WTC11 (cell line): ENCODE measurements at regions not wholly inside any gene's neighbourhood (a gene's known extent, or its start where the extent isn't known, plus 50 kb on each side); places are given as distances from the start of the nearest gene placed in this dataset.
A peak's percentile ranks its signal among the peaks of the same experiment; 100 is the strongest.

Experiments used
- ATAC-seq: fragments of 200-7000 bp; cut with Tn5 transposase; 2 replicates; pipeline ENCODE4 v1.10.0; 2021; ENCODE audit warnings: mild to moderate bottlenecking, moderate library complexity
- CTCF ChIA-PET: fragments of 300-600 bp; sonication (Branson Sonifier 250); formaldehyde crosslinking; loops from one replicate; lab custom pipeline; 2021; ENCODE audit warnings: antibody characterized with exemption; lab: Charles Lee
- POLR2A ChIA-PET: fragments of 350-600 bp; sonication (Branson Sonifier 250); formaldehyde crosslinking; loops from one replicate; lab custom pipeline; 2021; ENCODE audit warnings: antibody characterized with exemption; lab: Charles Lee
- DNase-seq: peaks from one replicate; pipeline ENCODE4 v3.0.0; 2021; ENCODE audit warnings: low spot score
- H3K27ac Mint-ChIP-seq: 2 replicates; pipeline ENCODE4 v1.8.0; 2021; ENCODE audit warnings: mixed read lengths
- H3K27me3 Mint-ChIP-seq: 2 replicates; pipeline ENCODE4 v1.8.0; 2021; ENCODE audit warnings: low read depth, mild to moderate bottlenecking, moderate library complexity, mixed read lengths
- H3K36me3 Mint-ChIP-seq: 2 replicates; pipeline ENCODE4 v1.8.0; 2021; ENCODE audit warnings: mixed read lengths
- H3K4me1 Mint-ChIP-seq: 2 replicates; pipeline ENCODE4 v1.8.0; 2022; ENCODE audit warnings: mixed read lengths
- H3K4me3 Mint-ChIP-seq: 2 replicates; pipeline ENCODE4 v1.8.0; 2021; ENCODE audit warnings: mild to moderate bottlenecking, moderate library complexity, mixed read lengths
- H3K9me3 Mint-ChIP-seq: 2 replicates; pipeline ENCODE4 v1.8.0; 2021; ENCODE audit warnings: mixed read lengths
- ATF1 ChIP-seq: sonication (generic); formaldehyde crosslinking; IDR thresholded peaks from 2 replicates; pipeline ENCODE4 v1.8.1; 2023; ENCODE audit warnings: mild to moderate bottlenecking, moderate library complexity, missing genetic modification reagents
- EMX1 ChIP-seq: fragments of 250-450 bp; sonication (Bioruptor Pico); IDR thresholded peaks from 2 replicates; pipeline ENCODE4 v1.8.0; 2021; ENCODE audit warnings: mild to moderate bottlenecking
- FOXP1 ChIP-seq: sonication (generic); formaldehyde crosslinking; IDR thresholded peaks from 2 replicates; pipeline ENCODE4 v1.8.0; 2022; ENCODE audit warnings: missing genetic modification reagents, mild to moderate bottlenecking, moderate library complexity, borderline replicate concordance
- HMGA2 ChIP-seq: fragments of 250-450 bp; sonication (Bioruptor Pico); IDR thresholded peaks from 2 replicates; pipeline ENCODE4 v1.4.0; 2021; ENCODE audit warnings: mild to moderate bottlenecking, moderate library complexity
- NFYB ChIP-seq: sonication (generic); formaldehyde crosslinking; conservative IDR thresholded peaks from 2 replicates; pipeline ENCODE4 v1.8.0; 2022; ENCODE audit warnings: low read depth, missing genetic modification reagents
- OVOL2 ChIP-seq: fragments of 250-450 bp; sonication (Bioruptor Pico); IDR thresholded peaks from 2 replicates; pipeline ENCODE4 v1.9.0; 2021; ENCODE audit warnings: mild to moderate bottlenecking, borderline replicate concordance
- RELA ChIP-seq: sonication (generic); formaldehyde crosslinking; IDR thresholded peaks from 2 replicates; pipeline ENCODE4 v1.8.1; 2022; ENCODE audit warnings: missing genetic modification reagents, mild to moderate bottlenecking, borderline replicate concordance
- RORB ChIP-seq: fragments of 250-450 bp; sonication (Bioruptor Pico); IDR thresholded peaks from 2 replicates; pipeline ENCODE4 v1.9.0; 2021; ENCODE audit warnings: mild to moderate bottlenecking
- TP53 ChIP-seq: sonication (generic); formaldehyde crosslinking; IDR thresholded peaks from 2 replicates; pipeline ENCODE4 v1.8.1; 2023; ENCODE audit warnings: mild to moderate bottlenecking, missing genetic modification reagents
- ZNF671 ChIP-seq: fragments of 250-450 bp; sonication (Bioruptor Pico); IDR thresholded peaks from 2 replicates; pipeline ENCODE4 v1.8.0; 2021; ENCODE audit warnings: mild to moderate bottlenecking
- TF ChIP-seq, protein P1 (sequence below): sonication (generic); formaldehyde crosslinking; IDR thresholded peaks from 2 replicates; pipeline ENCODE4 v1.8.0; 2023; ENCODE audit warnings: mild to moderate bottlenecking, missing genetic modification reagents
- TF ChIP-seq, protein P2 (sequence below): fragments of 250-450 bp; sonication (Bioruptor Pico); IDR thresholded peaks from 2 replicates; pipeline ENCODE4 v1.9.0; 2021; ENCODE audit warnings: mild to moderate bottlenecking, borderline replicate concordance
- TF ChIP-seq, protein P3 (sequence below): sonication (generic); formaldehyde crosslinking; IDR thresholded peaks from 2 replicates; pipeline ENCODE4 v1.8.1; 2023; ENCODE audit warnings: mild to moderate bottlenecking, missing genetic modification reagents
- TF ChIP-seq, protein P4 (sequence below): sonication (generic); formaldehyde crosslinking; IDR thresholded peaks from 2 replicates; pipeline ENCODE4 v1.8.0; 2022; ENCODE audit warnings: mild to moderate bottlenecking, missing genetic modification reagents
- TF ChIP-seq, protein P5 (sequence below): fragments of 200-600 bp; IDR thresholded peaks from 2 replicates; pipeline ENCODE4 v1.8.0; 2022; ENCODE audit warnings: antibody characterized with exemption
- TF ChIP-seq, protein P6 (sequence below): fragments of 250-450 bp; sonication (Bioruptor Pico); IDR thresholded peaks from 2 replicates; pipeline ENCODE4 v1.9.0; 2021; ENCODE audit warnings: moderate library complexity, mild to moderate bottlenecking, inconsistent platforms, borderline replicate concordance
- TF ChIP-seq, protein P7 (sequence below): sonication (generic); formaldehyde crosslinking; IDR thresholded peaks from 2 replicates; pipeline ENCODE4 v1.8.1; 2023; ENCODE audit warnings: mild to moderate bottlenecking, moderate library complexity, missing genetic modification reagents

DNA sequence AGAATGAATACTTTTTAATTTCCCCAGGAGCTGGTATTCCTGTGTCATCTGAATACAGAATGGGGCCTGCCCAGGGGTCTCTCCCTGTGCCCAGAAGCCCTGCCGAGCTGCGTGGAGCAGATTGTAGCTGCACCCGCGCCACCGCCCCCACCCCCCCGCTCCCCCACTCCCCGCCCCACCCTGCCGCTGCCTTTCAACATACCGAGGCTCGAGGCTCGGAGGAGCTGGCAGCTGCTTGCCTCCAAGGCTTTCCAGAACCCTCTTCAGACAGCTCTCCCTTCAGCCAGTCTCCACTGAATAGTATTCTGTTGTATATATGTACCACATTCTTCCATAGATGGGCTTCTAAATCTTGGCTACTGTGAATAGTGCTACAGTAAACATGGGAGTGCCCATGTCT lies 150.7 kb downstream of the TSN start:
- DNase-seq (no peak), ATAC-seq (no peak)
- Mint-ChIP-seq H3K27ac (no peak overlapping the region), H3K4me1 (no peaks in the 10 kb centered on the region), H3K9me3 (no peaks in the 10 kb centered on the region), H3K27me3 (peaks cover 3% of the 10 kb centered on the region; the same call in 1 of the 2 replicates), H3K4me3 (no peak overlapping the region), H3K36me3 (no peaks in the 10 kb centered on the region)
- ChIA-PET CTCF (interaction anchor here (1.1 kb wide), 1 partner anchor 95 kb away, joined by 4 read pairs; no protein-coding TSS in a partner anchor), POLR2A (no interaction called here)
- TF ChIP-seq, protein P1, sequence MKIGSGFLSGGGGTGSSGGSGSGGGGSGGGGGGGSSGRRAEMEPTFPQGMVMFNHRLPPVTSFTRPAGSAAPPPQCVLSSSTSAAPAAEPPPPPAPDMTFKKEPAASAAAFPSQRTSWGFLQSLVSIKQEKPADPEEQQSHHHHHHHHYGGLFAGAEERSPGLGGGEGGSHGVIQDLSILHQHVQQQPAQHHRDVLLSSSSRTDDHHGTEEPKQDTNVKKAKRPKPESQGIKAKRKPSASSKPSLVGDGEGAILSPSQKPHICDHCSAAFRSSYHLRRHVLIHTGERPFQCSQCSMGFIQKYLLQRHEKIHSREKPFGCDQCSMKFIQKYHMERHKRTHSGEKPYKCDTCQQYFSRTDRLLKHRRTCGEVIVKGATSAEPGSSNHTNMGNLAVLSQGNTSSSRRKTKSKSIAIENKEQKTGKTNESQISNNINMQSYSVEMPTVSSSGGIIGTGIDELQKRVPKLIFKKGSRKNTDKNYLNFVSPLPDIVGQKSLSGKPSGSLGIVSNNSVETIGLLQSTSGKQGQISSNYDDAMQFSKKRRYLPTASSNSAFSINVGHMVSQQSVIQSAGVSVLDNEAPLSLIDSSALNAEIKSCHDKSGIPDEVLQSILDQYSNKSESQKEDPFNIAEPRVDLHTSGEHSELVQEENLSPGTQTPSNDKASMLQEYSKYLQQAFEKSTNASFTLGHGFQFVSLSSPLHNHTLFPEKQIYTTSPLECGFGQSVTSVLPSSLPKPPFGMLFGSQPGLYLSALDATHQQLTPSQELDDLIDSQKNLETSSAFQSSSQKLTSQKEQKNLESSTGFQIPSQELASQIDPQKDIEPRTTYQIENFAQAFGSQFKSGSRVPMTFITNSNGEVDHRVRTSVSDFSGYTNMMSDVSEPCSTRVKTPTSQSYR (CRISPR knock-in tag) = no peak
- TF ChIP-seq OVOL2 (CRISPR knock-in tag) (no peak), FOXP1 (CRISPR knock-in tag) (no peak)

DNA sequence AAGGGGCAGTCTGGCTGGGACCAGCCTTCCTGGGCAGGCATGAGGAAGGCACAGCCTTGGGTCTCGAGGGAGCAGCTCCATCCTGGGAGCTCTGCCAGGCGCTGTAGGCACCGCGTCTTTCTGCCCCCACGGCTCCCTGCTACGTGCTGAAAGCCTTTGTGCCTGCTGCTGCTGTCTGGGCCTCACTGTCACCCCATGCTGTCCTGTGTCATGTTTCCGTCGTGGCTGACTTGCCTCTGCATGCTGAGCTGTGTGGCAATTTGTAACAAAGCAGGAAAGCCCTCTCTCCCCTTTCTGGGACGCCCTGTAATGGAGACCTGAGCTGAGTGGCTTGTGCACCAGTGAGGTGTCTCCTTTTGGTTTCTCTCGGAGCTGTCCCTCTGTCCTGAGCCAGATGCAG lies 152.5 kb downstream of the TSN start:
- DNase-seq = no peak
- peak; percentile 38; the same call in 1 of the 2 replicates for ATAC-seq
- Mint-ChIP-seq H3K4me1 (no peaks in the 10 kb centered on the region), H3K36me3 (no peaks in the 10 kb centered on the region), H3K4me3 (no peak overlapping the region), H3K27me3 (no peaks in the 10 kb centered on the region), H3K27ac (no peak overlapping the region)
- ChIA-PET CTCF (interaction anchor here (0.6 to 1.7 kb wide), 2 partner anchors 10 to 97 kb away, joined by 3 to 6 read pairs; no protein-coding TSS in a partner anchor), POLR2A (no interaction called here)
- no peak for TF ChIP-seq HMGA2 (CRISPR knock-in tag)
- TF ChIP-seq, protein P2, sequence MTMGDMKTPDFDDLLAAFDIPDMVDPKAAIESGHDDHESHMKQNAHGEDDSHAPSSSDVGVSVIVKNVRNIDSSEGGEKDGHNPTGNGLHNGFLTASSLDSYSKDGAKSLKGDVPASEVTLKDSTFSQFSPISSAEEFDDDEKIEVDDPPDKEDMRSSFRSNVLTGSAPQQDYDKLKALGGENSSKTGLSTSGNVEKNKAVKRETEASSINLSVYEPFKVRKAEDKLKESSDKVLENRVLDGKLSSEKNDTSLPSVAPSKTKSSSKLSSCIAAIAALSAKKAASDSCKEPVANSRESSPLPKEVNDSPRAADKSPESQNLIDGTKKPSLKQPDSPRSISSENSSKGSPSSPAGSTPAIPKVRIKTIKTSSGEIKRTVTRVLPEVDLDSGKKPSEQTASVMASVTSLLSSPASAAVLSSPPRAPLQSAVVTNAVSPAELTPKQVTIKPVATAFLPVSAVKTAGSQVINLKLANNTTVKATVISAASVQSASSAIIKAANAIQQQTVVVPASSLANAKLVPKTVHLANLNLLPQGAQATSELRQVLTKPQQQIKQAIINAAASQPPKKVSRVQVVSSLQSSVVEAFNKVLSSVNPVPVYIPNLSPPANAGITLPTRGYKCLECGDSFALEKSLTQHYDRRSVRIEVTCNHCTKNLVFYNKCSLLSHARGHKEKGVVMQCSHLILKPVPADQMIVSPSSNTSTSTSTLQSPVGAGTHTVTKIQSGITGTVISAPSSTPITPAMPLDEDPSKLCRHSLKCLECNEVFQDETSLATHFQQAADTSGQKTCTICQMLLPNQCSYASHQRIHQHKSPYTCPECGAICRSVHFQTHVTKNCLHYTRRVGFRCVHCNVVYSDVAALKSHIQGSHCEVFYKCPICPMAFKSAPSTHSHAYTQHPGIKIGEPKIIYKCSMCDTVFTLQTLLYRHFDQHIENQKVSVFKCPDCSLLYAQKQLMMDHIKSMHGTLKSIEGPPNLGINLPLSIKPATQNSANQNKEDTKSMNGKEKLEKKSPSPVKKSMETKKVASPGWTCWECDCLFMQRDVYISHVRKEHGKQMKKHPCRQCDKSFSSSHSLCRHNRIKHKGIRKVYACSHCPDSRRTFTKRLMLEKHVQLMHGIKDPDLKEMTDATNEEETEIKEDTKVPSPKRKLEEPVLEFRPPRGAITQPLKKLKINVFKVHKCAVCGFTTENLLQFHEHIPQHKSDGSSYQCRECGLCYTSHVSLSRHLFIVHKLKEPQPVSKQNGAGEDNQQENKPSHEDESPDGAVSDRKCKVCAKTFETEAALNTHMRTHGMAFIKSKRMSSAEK (CRISPR knock-in tag) = no peak
- TF ChIP-seq, protein P3, sequence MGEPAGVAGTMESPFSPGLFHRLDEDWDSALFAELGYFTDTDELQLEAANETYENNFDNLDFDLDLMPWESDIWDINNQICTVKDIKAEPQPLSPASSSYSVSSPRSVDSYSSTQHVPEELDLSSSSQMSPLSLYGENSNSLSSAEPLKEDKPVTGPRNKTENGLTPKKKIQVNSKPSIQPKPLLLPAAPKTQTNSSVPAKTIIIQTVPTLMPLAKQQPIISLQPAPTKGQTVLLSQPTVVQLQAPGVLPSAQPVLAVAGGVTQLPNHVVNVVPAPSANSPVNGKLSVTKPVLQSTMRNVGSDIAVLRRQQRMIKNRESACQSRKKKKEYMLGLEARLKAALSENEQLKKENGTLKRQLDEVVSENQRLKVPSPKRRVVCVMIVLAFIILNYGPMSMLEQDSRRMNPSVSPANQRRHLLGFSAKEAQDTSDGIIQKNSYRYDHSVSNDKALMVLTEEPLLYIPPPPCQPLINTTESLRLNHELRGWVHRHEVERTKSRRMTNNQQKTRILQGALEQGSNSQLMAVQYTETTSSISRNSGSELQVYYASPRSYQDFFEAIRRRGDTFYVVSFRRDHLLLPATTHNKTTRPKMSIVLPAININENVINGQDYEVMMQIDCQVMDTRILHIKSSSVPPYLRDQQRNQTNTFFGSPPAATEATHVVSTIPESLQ (CRISPR knock-in tag) = no peak
- TF ChIP-seq EMX1 (CRISPR knock-in tag) = no peak
- TF ChIP-seq, protein P4, sequence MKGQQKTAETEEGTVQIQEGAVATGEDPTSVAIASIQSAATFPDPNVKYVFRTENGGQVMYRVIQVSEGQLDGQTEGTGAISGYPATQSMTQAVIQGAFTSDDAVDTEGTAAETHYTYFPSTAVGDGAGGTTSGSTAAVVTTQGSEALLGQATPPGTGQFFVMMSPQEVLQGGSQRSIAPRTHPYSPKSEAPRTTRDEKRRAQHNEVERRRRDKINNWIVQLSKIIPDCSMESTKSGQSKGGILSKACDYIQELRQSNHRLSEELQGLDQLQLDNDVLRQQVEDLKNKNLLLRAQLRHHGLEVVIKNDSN (CRISPR knock-in tag) = no peak
- no peak for TF ChIP-seq NFYB (CRISPR knock-in tag)
- TF ChIP-seq RORB (CRISPR knock-in tag) = no peak
- no peak for TF ChIP-seq RELA (CRISPR knock-in tag)
- TF ChIP-seq, protein P5, sequence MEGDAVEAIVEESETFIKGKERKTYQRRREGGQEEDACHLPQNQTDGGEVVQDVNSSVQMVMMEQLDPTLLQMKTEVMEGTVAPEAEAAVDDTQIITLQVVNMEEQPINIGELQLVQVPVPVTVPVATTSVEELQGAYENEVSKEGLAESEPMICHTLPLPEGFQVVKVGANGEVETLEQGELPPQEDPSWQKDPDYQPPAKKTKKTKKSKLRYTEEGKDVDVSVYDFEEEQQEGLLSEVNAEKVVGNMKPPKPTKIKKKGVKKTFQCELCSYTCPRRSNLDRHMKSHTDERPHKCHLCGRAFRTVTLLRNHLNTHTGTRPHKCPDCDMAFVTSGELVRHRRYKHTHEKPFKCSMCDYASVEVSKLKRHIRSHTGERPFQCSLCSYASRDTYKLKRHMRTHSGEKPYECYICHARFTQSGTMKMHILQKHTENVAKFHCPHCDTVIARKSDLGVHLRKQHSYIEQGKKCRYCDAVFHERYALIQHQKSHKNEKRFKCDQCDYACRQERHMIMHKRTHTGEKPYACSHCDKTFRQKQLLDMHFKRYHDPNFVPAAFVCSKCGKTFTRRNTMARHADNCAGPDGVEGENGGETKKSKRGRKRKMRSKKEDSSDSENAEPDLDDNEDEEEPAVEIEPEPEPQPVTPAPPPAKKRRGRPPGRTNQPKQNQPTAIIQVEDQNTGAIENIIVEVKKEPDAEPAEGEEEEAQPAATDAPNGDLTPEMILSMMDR = no peak
- TF ChIP-seq ZNF671 (CRISPR knock-in tag) = no peak
- no peak for TF ChIP-seq TP53
- TF ChIP-seq, protein P6, sequence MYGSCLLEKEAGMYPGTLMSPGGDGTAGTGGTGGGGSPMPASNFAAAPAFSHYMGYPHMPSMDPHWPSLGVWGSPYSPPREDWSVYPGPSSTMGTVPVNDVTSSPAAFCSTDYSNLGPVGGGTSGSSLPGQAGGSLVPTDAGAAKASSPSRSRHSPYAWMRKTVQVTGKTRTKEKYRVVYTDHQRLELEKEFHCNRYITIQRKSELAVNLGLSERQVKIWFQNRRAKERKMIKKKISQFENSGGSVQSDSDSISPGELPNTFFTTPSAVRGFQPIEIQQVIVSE = no peak
- TF ChIP-seq, protein P7, sequence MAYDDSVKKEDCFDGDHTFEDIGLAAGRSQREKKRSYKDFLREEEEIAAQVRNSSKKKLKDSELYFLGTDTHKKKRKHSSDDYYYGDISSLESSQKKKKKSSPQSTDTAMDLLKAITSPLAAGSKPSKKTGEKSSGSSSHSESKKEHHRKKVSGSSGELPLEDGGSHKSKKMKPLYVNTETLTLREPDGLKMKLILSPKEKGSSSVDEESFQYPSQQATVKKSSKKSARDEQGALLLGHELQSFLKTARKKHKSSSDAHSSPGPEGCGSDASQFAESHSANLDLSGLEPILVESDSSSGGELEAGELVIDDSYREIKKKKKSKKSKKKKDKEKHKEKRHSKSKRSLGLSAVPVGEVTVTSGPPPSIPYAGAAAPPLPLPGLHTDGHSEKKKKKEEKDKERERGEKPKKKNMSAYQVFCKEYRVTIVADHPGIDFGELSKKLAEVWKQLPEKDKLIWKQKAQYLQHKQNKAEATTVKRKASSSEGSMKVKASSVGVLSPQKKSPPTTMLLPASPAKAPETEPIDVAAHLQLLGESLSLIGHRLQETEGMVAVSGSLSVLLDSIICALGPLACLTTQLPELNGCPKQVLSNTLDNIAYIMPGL (CRISPR knock-in tag) = no peak
- TF ChIP-seq ATF1 (CRISPR knock-in tag) = no peak
- TF ChIP-seq, all 79 proteins: peak for 0
- no peaks in the 10 kb centered on the region for H3K9me3 Mint-ChIP-seq
